Glutamatergic neuron (in vitro differentiated cells): ENCODE measurements at regions not wholly inside any gene's neighbourhood (a gene's known extent, or its start where the extent isn't known, plus 50 kb on each side); places are given as distances from the start of the nearest gene placed in this dataset.

Experiments
- DNase-seq: peaks from one replicate; pipeline ENCODE4 v3.0.0; 2022
- H3K27ac Mint-ChIP-seq: one replicate; pipeline ENCODE4 v1.8.0; 2020; ENCODE audit warnings: mild to moderate bottlenecking, mixed read lengths, inconsistent platforms; ENCODE audit not compliant: unreplicated experiment
- H3K27me3 Mint-ChIP-seq: one replicate; pipeline ENCODE4 v1.8.0; 2020; ENCODE audit warnings: mild to moderate bottlenecking, moderate library complexity, mixed read lengths, inconsistent platforms; ENCODE audit not compliant: unreplicated experiment
- H3K36me3 Mint-ChIP-seq: one replicate; pipeline ENCODE4 v1.8.0; 2020; ENCODE audit warnings: mild to moderate bottlenecking, mixed read lengths, inconsistent platforms; ENCODE audit not compliant: unreplicated experiment
- H3K4me1 Mint-ChIP-seq: one replicate; pipeline ENCODE4 v1.8.0; 2020; ENCODE audit warnings: mild to moderate bottlenecking, low read depth, mixed read lengths, inconsistent platforms; ENCODE audit not compliant: unreplicated experiment
- H3K4me3 Mint-ChIP-seq: one replicate; pipeline ENCODE4 v1.8.0; 2020; ENCODE audit warnings: mild to moderate bottlenecking, mixed read lengths, inconsistent platforms; ENCODE audit not compliant: unreplicated experiment
- H3K9me3 Mint-ChIP-seq: one replicate; pipeline ENCODE4 v1.8.0; 2020; ENCODE audit warnings: mild to moderate bottlenecking, moderate library complexity, mixed read lengths, inconsistent platforms; ENCODE audit not compliant: unreplicated experiment
- CTCF ChIP-seq: fragments of 200-600 bp; sonication (generic); IDR thresholded peaks from one replicate; pipeline ENCODE4 v1.5.0; 2021; ENCODE audit not compliant: partially characterized antibody, unreplicated experiment

DNA sequence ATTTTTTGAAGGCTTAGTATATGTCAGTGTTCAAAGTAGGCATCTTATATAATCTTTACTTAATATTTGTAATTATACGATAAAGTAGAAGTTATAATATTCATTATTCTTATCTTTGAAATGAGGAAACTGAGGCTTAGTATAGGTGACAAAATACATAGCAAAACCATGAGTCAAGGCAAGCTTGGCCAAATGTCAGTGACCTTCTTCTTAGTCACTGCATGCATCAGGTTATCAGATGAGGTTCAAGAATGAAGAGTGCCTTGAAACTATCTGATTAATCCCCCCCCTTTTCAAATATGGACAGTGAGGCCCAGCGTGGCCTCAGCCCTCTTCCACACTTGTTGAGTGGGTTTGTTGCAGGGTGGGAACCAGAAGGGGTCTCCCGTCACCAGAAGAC, 59.3 kb downstream of the PMAIP1 start:
- H3K4me1 Mint-ChIP-seq, result no peaks in the 10 kb centered on the region
- no peaks in the 10 kb centered on the region for H3K27me3 Mint-ChIP-seq
- no peak for TF ChIP-seq CTCF
- no peaks in the 10 kb centered on the region for H3K36me3 Mint-ChIP-seq
- no peaks in the 10 kb centered on the region for H3K9me3 Mint-ChIP-seq
- H3K4me3 Mint-ChIP-seq, result no peak overlapping the region
- no peak overlapping the region for H3K27ac Mint-ChIP-seq
- no peak for DNase-seq

GRCh38 chr18:59957957-59958356, 58.2 kb downstream of the PMAIP1 start:
- no peaks in the 10 kb centered on the region for H3K36me3 Mint-ChIP-seq
- H3K4me1 Mint-ChIP-seq, result no peaks in the 10 kb centered on the region
- peak; percentile 37 for DNase-seq
- no peaks in the 10 kb centered on the region for H3K27me3 Mint-ChIP-seq
- H3K9me3 Mint-ChIP-seq, result no peaks in the 10 kb centered on the region
- no peak overlapping the region for H3K4me3 Mint-ChIP-seq
- no peak overlapping the region for H3K27ac Mint-ChIP-seq
- no peak for TF ChIP-seq CTCF

- Mint-ChIP-seq H3K4me1 (no peaks in the 10 kb centered on the region), H3K36me3 (no peaks in the 10 kb centered on the region), H3K27ac (no peak overlapping the region), H3K4me3 (no peak overlapping the region), H3K9me3 (no peaks in the 10 kb centered on the region), H3K27me3 (no peaks in the 10 kb centered on the region)
- TF ChIP-seq CTCF, result no peak
- no peak for DNase-seq
Measured at GRCh38 chr18:59954755-59955156, 55.0 kb downstream of the PMAIP1 start.

GRCh38 chr18:59954241-59954640, 54.4 kb downstream of the PMAIP1 start:
- Mint-ChIP-seq H3K27ac (no peak overlapping the region), H3K9me3 (no peaks in the 10 kb centered on the region), H3K36me3 (no peaks in the 10 kb centered on the region), H3K4me3 (no peak overlapping the region), H3K4me1 (no peaks in the 10 kb centered on the region), H3K27me3 (peaks cover 1% of the 10 kb centered on the region)
- DNase-seq, result no peak
- TF ChIP-seq CTCF, result no peak
